GM23338 (cell line): ENCODE measurements at regions not wholly inside any gene's neighbourhood (a gene's known extent, or its start where the extent isn't known, plus 50 kb on each side); places are given as distances from the start of the nearest gene placed in this dataset.

ENCODE experiments used
- ATAC-seq: fragments of 200-7000 bp; cut with Tn5 transposase; 3 replicates; pipeline ENCODE4 v1.9.1; 2020
- DNase-seq: peaks from one replicate; pipeline ENCODE4 v3.0.0-alpha.2; 2015; ENCODE audit warnings: low spot score
- H2AFZ ChIP-seq: fragments of 200-600 bp; sonication (generic); 2 replicates; pipeline ENCODE4 v1.8.0; 2016; ENCODE audit warnings: antibody characterized with exemption, mild to moderate bottlenecking, moderate library complexity
- H3F3A ChIP-seq: fragments of 200-600 bp; sonication (generic); replicated peaks from 2 replicates; pipeline ENCODE4 v1.8.0; 2017; ENCODE audit warnings: antibody characterized with exemption, mixed run types, low read depth
- H3K27ac ChIP-seq: fragments of 200-600 bp; sonication (generic); 2 replicates; pipeline ENCODE4 v1.6.1; 2016; ENCODE audit warnings: low read depth
- H3K27me3 ChIP-seq: fragments of 200-600 bp; sonication (generic); 2 replicates; pipeline ENCODE4 v1.8.0; 2016; ENCODE audit warnings: mild to moderate bottlenecking, mixed run types, moderate library complexity; ENCODE audit not compliant: insufficient read depth
- H3K36me3 ChIP-seq: fragments of 200-600 bp; sonication (generic); 2 replicates; pipeline ENCODE4 v1.8.0; 2016; ENCODE audit warnings: mild to moderate bottlenecking; ENCODE audit not compliant: insufficient read depth
- H3K4me1 ChIP-seq: fragments of 200-600 bp; sonication (generic); 2 replicates; pipeline ENCODE4 v1.8.0; 2016; ENCODE audit warnings: mild to moderate bottlenecking, moderate library complexity; ENCODE audit not compliant: insufficient read depth
- H3K4me2 ChIP-seq: fragments of 200-600 bp; sonication (generic); 2 replicates; pipeline ENCODE4 v1.7.1; 2017; ENCODE audit warnings: mixed run types
- H3K4me3 ChIP-seq: fragments of 200-600 bp; sonication (generic); 2 replicates; pipeline ENCODE4 v1.6.1; 2016; ENCODE audit warnings: mixed run types
- H3K79me2 ChIP-seq: fragments of 200-600 bp; sonication (generic); replicated peaks from 2 replicates; pipeline ENCODE4 v1.8.0; 2017; ENCODE audit warnings: mild to moderate bottlenecking; ENCODE audit not compliant: insufficient read depth
- H3K9me2 ChIP-seq: fragments of 200-600 bp; sonication (generic); 2 replicates; pipeline ENCODE4 v1.8.0; 2017; ENCODE audit not compliant: insufficient read depth
- H4K20me1 ChIP-seq: fragments of 200-600 bp; sonication (generic); replicated peaks from 2 replicates; pipeline ENCODE4 v1.8.0; 2017; ENCODE audit warnings: mild to moderate bottlenecking; ENCODE audit not compliant: insufficient read depth
- H3K27ac Mint-ChIP-seq: 2 replicates; pipeline ENCODE4 v1.8.0; 2020; ENCODE audit warnings: inconsistent platforms, mild to moderate bottlenecking, moderate library complexity, mixed read lengths
- H3K27me3 Mint-ChIP-seq: 3 replicates; pipeline ENCODE4 v1.8.0; 2022; ENCODE audit warnings: low read depth, mild to moderate bottlenecking, moderate library complexity, mixed read lengths, inconsistent platforms; ENCODE audit not compliant: insufficient read depth, poor library complexity
- H3K36me3 Mint-ChIP-seq: 3 replicates; pipeline ENCODE4 v1.8.0; 2021; ENCODE audit warnings: low read depth, mild to moderate bottlenecking, inconsistent platforms, moderate library complexity, mixed read lengths
- H3K4me1 Mint-ChIP-seq: 3 replicates; pipeline ENCODE4 v1.8.0; 2020; ENCODE audit warnings: mild to moderate bottlenecking, inconsistent platforms, mixed read lengths
- H3K4me3 Mint-ChIP-seq: 3 replicates; pipeline ENCODE4 v1.8.0; 2021; ENCODE audit warnings: moderate library complexity, mild to moderate bottlenecking, inconsistent platforms, mixed read lengths
- H3K9me3 Mint-ChIP-seq: 3 replicates; pipeline ENCODE4 v1.8.0; 2020; ENCODE audit warnings: moderate library complexity, mild to moderate bottlenecking, inconsistent platforms, mixed read lengths
- CREB1 ChIP-seq: fragments of 250-450 bp; sonication (Bioruptor Pico); IDR thresholded peaks from 2 replicates; pipeline ENCODE4 v1.5.0; 2020; ENCODE audit warnings: low read depth, mild to moderate bottlenecking, moderate library complexity
- ETS1 ChIP-seq: IDR thresholded peaks from 2 replicates; pipeline ENCODE4 v1.6.1; 2016; ENCODE audit warnings: antibody characterized with exemption
- EZH2 ChIP-seq: fragments of 200-600 bp; sonication (generic); IDR thresholded peaks from one replicate; pipeline ENCODE4 v1.8.0; 2017; ENCODE audit warnings: antibody characterized with exemption, mild to moderate bottlenecking, low read depth; ENCODE audit not compliant: unreplicated experiment
- JUNB ChIP-seq: IDR thresholded peaks from one replicate; pipeline ENCODE4 v1.6.1; 2016; ENCODE audit warnings: antibody characterized with exemption; ENCODE audit not compliant: unreplicated experiment
- POLR2AphosphoS5 ChIP-seq: IDR thresholded peaks from 2 replicates; pipeline ENCODE4 v1.6.1; 2016; ENCODE audit warnings: antibody characterized with exemption, low read depth
- ZNF114 ChIP-seq: fragments of 250-450 bp; sonication (Bioruptor Pico); IDR thresholded peaks from 2 replicates; pipeline ENCODE4 v1.5.0; 2020; ENCODE audit warnings: mild to moderate bottlenecking, moderate library complexity
- ZNF331 ChIP-seq: fragments of 250-450 bp; sonication (Bioruptor Pico); IDR thresholded peaks from 2 replicates; pipeline ENCODE4 v1.5.0; 2020; ENCODE audit warnings: low read depth, mild to moderate bottlenecking, moderate library complexity
- TF ChIP-seq, protein P1 (sequence below): fragments of 250-450 bp; sonication (Bioruptor Pico); IDR thresholded peaks from 2 replicates; pipeline ENCODE4 v1.5.0; 2020; ENCODE audit warnings: mild to moderate bottlenecking, moderate library complexity

- TF ChIP-seq, protein P1, sequence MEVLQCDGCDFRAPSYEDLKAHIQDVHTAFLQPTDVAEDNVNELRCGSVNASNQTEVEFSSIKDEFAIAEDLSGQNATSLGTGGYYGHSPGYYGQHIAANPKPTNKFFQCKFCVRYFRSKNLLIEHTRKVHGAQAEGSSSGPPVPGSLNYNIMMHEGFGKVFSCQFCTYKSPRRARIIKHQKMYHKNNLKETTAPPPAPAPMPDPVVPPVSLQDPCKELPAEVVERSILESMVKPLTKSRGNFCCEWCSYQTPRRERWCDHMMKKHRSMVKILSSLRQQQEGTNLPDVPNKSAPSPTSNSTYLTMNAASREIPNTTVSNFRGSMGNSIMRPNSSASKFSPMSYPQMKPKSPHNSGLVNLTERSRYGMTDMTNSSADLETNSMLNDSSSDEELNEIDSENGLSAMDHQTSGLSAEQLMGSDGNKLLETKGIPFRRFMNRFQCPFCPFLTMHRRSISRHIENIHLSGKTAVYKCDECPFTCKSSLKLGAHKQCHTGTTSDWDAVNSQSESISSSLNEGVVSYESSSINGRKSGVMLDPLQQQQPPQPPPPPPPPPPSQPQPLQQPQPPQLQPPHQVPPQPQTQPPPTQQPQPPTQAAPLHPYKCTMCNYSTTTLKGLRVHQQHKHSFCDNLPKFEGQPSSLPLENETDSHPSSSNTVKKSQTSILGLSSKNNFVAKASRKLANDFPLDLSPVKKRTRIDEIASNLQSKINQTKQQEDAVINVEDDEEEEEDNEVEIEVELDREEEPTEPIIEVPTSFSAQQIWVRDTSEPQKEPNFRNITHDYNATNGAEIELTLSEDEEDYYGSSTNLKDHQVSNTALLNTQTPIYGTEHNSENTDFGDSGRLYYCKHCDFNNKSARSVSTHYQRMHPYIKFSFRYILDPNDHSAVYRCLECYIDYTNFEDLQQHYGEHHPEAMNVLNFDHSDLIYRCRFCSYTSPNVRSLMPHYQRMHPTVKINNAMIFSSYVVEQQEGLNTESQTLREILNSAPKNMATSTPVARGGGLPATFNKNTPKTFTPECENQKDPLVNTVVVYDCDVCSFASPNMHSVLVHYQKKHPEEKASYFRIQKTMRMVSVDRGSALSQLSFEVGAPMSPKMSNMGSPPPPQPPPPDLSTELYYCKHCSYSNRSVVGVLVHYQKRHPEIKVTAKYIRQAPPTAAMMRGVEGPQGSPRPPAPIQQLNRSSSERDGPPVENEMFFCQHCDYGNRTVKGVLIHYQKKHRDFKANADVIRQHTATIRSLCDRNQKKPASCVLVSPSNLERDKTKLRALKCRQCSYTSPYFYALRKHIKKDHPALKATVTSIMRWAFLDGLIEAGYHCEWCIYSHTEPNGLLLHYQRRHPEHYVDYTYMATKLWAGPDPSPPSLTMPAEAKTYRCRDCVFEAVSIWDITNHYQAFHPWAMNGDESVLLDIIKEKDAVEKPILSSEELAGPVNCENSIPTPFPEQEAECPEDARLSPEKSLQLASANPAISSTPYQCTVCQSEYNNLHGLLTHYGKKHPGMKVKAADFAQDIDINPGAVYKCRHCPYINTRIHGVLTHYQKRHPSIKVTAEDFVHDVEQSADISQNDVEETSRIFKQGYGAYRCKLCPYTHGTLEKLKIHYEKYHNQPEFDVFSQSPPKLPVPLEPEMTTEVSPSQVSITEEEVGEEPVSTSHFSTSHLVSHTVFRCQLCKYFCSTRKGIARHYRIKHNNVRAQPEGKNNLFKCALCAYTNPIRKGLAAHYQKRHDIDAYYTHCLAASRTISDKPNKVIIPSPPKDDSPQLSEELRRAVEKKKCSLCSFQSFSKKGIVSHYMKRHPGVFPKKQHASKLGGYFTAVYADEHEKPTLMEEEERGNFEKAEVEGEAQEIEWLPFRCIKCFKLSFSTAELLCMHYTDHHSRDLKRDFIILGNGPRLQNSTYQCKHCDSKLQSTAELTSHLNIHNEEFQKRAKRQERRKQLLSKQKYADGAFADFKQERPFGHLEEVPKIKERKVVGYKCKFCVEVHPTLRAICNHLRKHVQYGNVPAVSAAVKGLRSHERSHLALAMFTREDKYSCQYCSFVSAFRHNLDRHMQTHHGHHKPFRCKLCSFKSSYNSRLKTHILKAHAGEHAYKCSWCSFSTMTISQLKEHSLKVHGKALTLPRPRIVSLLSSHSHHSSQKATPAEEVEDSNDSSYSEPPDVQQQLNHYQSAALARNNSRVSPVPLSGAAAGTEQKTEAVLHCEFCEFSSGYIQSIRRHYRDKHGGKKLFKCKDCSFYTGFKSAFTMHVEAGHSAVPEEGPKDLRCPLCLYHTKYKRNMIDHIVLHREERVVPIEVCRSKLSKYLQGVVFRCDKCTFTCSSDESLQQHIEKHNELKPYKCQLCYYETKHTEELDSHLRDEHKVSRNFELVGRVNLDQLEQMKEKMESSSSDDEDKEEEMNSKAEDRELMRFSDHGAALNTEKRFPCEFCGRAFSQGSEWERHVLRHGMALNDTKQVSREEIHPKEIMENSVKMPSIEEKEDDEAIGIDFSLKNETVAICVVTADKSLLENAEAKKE (CRISPR knock-in tag) = no peak
- TF ChIP-seq EZH2 = no peak
- TF ChIP-seq CREB1 (CRISPR knock-in tag) = no peak
Measured at GRCh38 chr20:56986931-56987720, 279.3 kb downstream of the BMP7 start (continued).

GRCh38 chr20:56987986-56988385 lies 278.5 kb downstream of the BMP7 start:
- no peak overlapping the region for H3K4me3 ChIP-seq
- no peak overlapping the region for H3K27ac ChIP-seq
- H3K36me3 Mint-ChIP-seq = no peaks in the 10 kb centered on the region
- no peaks in the 10 kb centered on the region for H4K20me1 ChIP-seq
- H3K36me3 ChIP-seq = no peaks in the 10 kb centered on the region
- H3K9me3 Mint-ChIP-seq = peaks cover 16% of the 10 kb centered on the region
- H3K4me2 ChIP-seq = no peak overlapping the region
- H3K4me1 ChIP-seq = no peaks in the 10 kb centered on the region
- no peaks in the 10 kb centered on the region for H3K27me3 ChIP-seq
- H3K4me3 Mint-ChIP-seq = no peak overlapping the region
- DNase-seq = no peak
- no peak overlapping the region for H3K27ac Mint-ChIP-seq
- H3F3A ChIP-seq = no peaks in the 10 kb centered on the region
- no peak for ATAC-seq
- H3K27me3 Mint-ChIP-seq = peaks cover 4% of the 10 kb centered on the region
- H3K9me2 ChIP-seq = no peaks in the 10 kb centered on the region; the same call in 1 of the 2 replicates
- H3K79me2 ChIP-seq = no peaks in the 10 kb centered on the region
- H2AFZ ChIP-seq = peak overlapping the region; percentile 76
- peaks cover 4% of the 10 kb centered on the region; the same call in 2 of the 3 replicates for H3K4me1 Mint-ChIP-seq
- TF ChIP-seq ETS1 (no peak), ZNF114 (CRISPR knock-in tag) (no peak), JUNB (no peak), ZNF331 (CRISPR knock-in tag) (no peak), EZH2 (no peak), POLR2AphosphoS5 (no peak)
- TF ChIP-seq, protein P1 (CRISPR knock-in tag) = no peak
